Stimulated activated naive CD8-positive, alpha-beta T cell treated with anti-CD3 and anti-CD28 coated beads, Interleukin-15, Interleukin-2, amounts not matched to agents 100 ng/mL and 50 ng/mL, for 24 hours (primary cell): ENCODE measurements at regions not wholly inside any gene's neighbourhood (a gene's known extent, or its start where the extent isn't known, plus 50 kb on each side); places are given as distances from the start of the nearest gene placed in this dataset.
"Not testable (repeated sequence)": the region's sequence is repeated elsewhere in the genome, so short reads cannot be mapped to it uniquely, and the experiment has no call there.

Experiments
- H3K27ac Mint-ChIP-seq: one replicate; pipeline ENCODE4 v1.8.0; 2021; ENCODE audit warnings: mild to moderate bottlenecking, mixed read lengths
- H3K27me3 Mint-ChIP-seq: one replicate; pipeline ENCODE4 v1.8.0; 2021; ENCODE audit warnings: mixed read lengths
- H3K36me3 Mint-ChIP-seq: one replicate; pipeline ENCODE4 v1.8.0; 2021; ENCODE audit warnings: low read depth, mixed read lengths
- H3K4me1 Mint-ChIP-seq: one replicate; pipeline ENCODE4 v1.8.0; 2021; ENCODE audit warnings: low read depth, mixed read lengths
- H3K4me3 Mint-ChIP-seq: one replicate; pipeline ENCODE4 v1.8.0; 2021; ENCODE audit warnings: mild to moderate bottlenecking, mixed read lengths
- H3K9me3 Mint-ChIP-seq: one replicate; pipeline ENCODE4 v1.8.0; 2021; ENCODE audit warnings: mixed read lengths

- peak overlapping the region; percentile 1 for H3K4me3 Mint-ChIP-seq
- peaks cover 4% of the 10 kb centered on the region for H3K9me3 Mint-ChIP-seq
- H3K27ac Mint-ChIP-seq: peak overlapping the region; percentile 57
- no peaks in the 10 kb centered on the region for H3K27me3 Mint-ChIP-seq
- no peaks in the 10 kb centered on the region for H3K36me3 Mint-ChIP-seq
- peaks cover 44% of the 10 kb centered on the region for H3K4me1 Mint-ChIP-seq
Measured at GRCh38 chr4:184335520-184335919, 117.8 kb upstream of the ENPP6 start.

- H3K27me3 Mint-ChIP-seq, H3K36me3 Mint-ChIP-seq, H3K4me3 Mint-ChIP-seq, H3K27ac Mint-ChIP-seq, H3K9me3 Mint-ChIP-seq: not testable (repeated sequence)
- H3K4me1 Mint-ChIP-seq: peaks cover 56% of the 10 kb centered on the region
Measured at GRCh38 chr4:184333446-184333845, 115.8 kb upstream of the ENPP6 start.

GRCh38 chr4:184331268-184331995 is 113.8 kb upstream of the ENPP6 start:
- peaks cover 66% of the 10 kb centered on the region for H3K4me1 Mint-ChIP-seq
- H3K36me3 Mint-ChIP-seq: no peaks in the 10 kb centered on the region
- H3K9me3 Mint-ChIP-seq: peaks cover 4% of the 10 kb centered on the region
- peak overlapping the region; percentile 27 for H3K27ac Mint-ChIP-seq
- H3K4me3 Mint-ChIP-seq: no peak overlapping the region
- no peaks in the 10 kb centered on the region for H3K27me3 Mint-ChIP-seq

- H3K4me1 Mint-ChIP-seq: peaks cover 59% of the 10 kb centered on the region
- H3K36me3 Mint-ChIP-seq, H3K9me3 Mint-ChIP-seq, H3K27me3 Mint-ChIP-seq: not testable (repeated sequence)
- H3K4me3 Mint-ChIP-seq: peak overlapping the region; percentile 22
- peak overlapping the region; percentile 63 for H3K27ac Mint-ChIP-seq
Measured at GRCh38 chr4:184330517-184331094, 112.9 kb upstream of the ENPP6 start.

- peaks cover 52% of the 10 kb centered on the region for H3K4me1 Mint-ChIP-seq
- no peaks in the 10 kb centered on the region for H3K36me3 Mint-ChIP-seq
- peak overlapping the region; percentile 22 for H3K4me3 Mint-ChIP-seq
- H3K27ac Mint-ChIP-seq: peak overlapping the region; percentile 63
- H3K9me3 Mint-ChIP-seq: no peaks in the 10 kb centered on the region
- H3K27me3 Mint-ChIP-seq: no peaks in the 10 kb centered on the region
Measured at GRCh38 chr4:184329659-184330400, 112.2 kb upstream of the ENPP6 start.

- Mint-ChIP-seq H3K27me3 (no peaks in the 10 kb centered on the region), H3K4me3 (no peak overlapping the region), H3K27ac (peak overlapping the region; percentile 63), H3K9me3 (no peaks in the 10 kb centered on the region), H3K36me3 (no peaks in the 10 kb centered on the region), H3K4me1 (peaks cover 50% of the 10 kb centered on the region)
Measured at GRCh38 chr4:184329235-184329634, 111.6 kb upstream of the ENPP6 start.

- peaks cover 43% of the 10 kb centered on the region for H3K4me1 Mint-ChIP-seq
- peak overlapping the region; percentile 46 for H3K4me3 Mint-ChIP-seq
- no peaks in the 10 kb centered on the region for H3K27me3 Mint-ChIP-seq
- peak overlapping the region; percentile 87 for H3K27ac Mint-ChIP-seq
- no peaks in the 10 kb centered on the region for H3K36me3 Mint-ChIP-seq
- H3K9me3 Mint-ChIP-seq: no peaks in the 10 kb centered on the region
Measured at GRCh38 chr4:184328022-184328736, 110.5 kb upstream of the ENPP6 start.

GRCh38 chr4:184324939-184325477 is 107.3 kb upstream of the ENPP6 start:
- Mint-ChIP-seq H3K36me3 (no peaks in the 10 kb centered on the region), H3K27me3 (no peaks in the 10 kb centered on the region), H3K4me3 (no peak overlapping the region), H3K4me1 (peaks cover 41% of the 10 kb centered on the region), H3K27ac (no peak overlapping the region), H3K9me3 (no peaks in the 10 kb centered on the region)

GRCh38 chr4:184322328-184323025 is 104.8 kb upstream of the ENPP6 start:
- Mint-ChIP-seq H3K4me1 (peaks cover 40% of the 10 kb centered on the region), H3K9me3 (no peaks in the 10 kb centered on the region), H3K36me3 (no peaks in the 10 kb centered on the region), H3K27me3 (no peaks in the 10 kb centered on the region), H3K4me3 (no peak overlapping the region), H3K27ac (no peak overlapping the region)

GRCh38 chr4:184320631-184321030 is 103.0 kb upstream of the ENPP6 start:
- Mint-ChIP-seq H3K4me3 (no peak overlapping the region), H3K27me3 (no peaks in the 10 kb centered on the region), H3K9me3 (no peaks in the 10 kb centered on the region), H3K4me1 (peaks cover 56% of the 10 kb centered on the region), H3K36me3 (no peaks in the 10 kb centered on the region), H3K27ac (no peak overlapping the region)

- Mint-ChIP-seq H3K4me3 (peak overlapping the region; percentile 18), H3K4me1 (peaks cover 72% of the 10 kb centered on the region), H3K9me3 (no peaks in the 10 kb centered on the region), H3K27me3 (no peaks in the 10 kb centered on the region), H3K27ac (peak overlapping the region; percentile 95), H3K36me3 (no peaks in the 10 kb centered on the region)
Measured at GRCh38 chr4:184318852-184319251, 101.2 kb upstream of the ENPP6 start.

GRCh38 chr4:184317234-184317918 is 99.7 kb upstream of the ENPP6 start:
- no peak overlapping the region for H3K4me3 Mint-ChIP-seq
- H3K9me3 Mint-ChIP-seq: no peaks in the 10 kb centered on the region
- H3K27me3 Mint-ChIP-seq: no peaks in the 10 kb centered on the region
- H3K4me1 Mint-ChIP-seq: peaks cover 80% of the 10 kb centered on the region
- H3K27ac Mint-ChIP-seq: peak overlapping the region; percentile 68
- no peaks in the 10 kb centered on the region for H3K36me3 Mint-ChIP-seq

- Mint-ChIP-seq H3K4me1 (peaks cover 84% of the 10 kb centered on the region), H3K9me3 (no peaks in the 10 kb centered on the region), H3K4me3 (no peak overlapping the region), H3K27ac (peak overlapping the region; percentile 68), H3K27me3 (no peaks in the 10 kb centered on the region), H3K36me3 (no peaks in the 10 kb centered on the region)
Measured at GRCh38 chr4:184316821-184317220, 99.1 kb upstream of the ENPP6 start.
